Colonic mucosa (tissue), 4 donors: ENCODE measurements at regions not wholly inside any gene's neighbourhood (a gene's known extent, or its start where the extent isn't known, plus 50 kb on each side); places are given as distances from the start of the nearest gene placed in this dataset.

Source experiments
- DNase-seq: peaks from one replicate; pipeline ENCODE4 v3.0.0-alpha.2; 2020
- H3K27ac ChIP-seq: fragments of 200-600 bp; one replicate; pipeline ENCODE4 v1.8.0; 2021
- H3K27me3 ChIP-seq: fragments of 200-600 bp; one replicate; pipeline ENCODE4 v1.8.0; 2021
- H3K36me3 ChIP-seq: fragments of 200-600 bp; one replicate; pipeline ENCODE4 v1.8.0; 2021
- H3K4me1 ChIP-seq: fragments of 200-600 bp; one replicate; pipeline ENCODE4 v1.8.0; 2021; ENCODE audit warnings: mild to moderate bottlenecking
- H3K4me3 ChIP-seq: fragments of 200-600 bp; one replicate; pipeline ENCODE4 v1.8.0; 2021
- H3K9ac ChIP-seq, 2 donors: one replicate each; pipeline ENCODE4 v1.7.0; 2013; ENCODE audit warnings: control low read depth in 2 of 2, low read depth in 2 of 2, low read length in 2 of 2
- H3K9me3 ChIP-seq: fragments of 200-600 bp; one replicate; pipeline ENCODE4 v1.8.0; 2021
- CTCF ChIP-seq: fragments of 200-600 bp; IDR thresholded peaks from one replicate; pipeline ENCODE4 v1.8.0; 2022; ENCODE audit warnings: antibody characterized with exemption, mild to moderate bottlenecking
- intact Hi-C: fragments of 100-400 bp; cut with DNase I; formaldehyde crosslinking; loops from one replicate; pipeline ENCODE4 v1.14.1; 2022
- donor health status: healthy.
- donor health status: DM: no; HTN: no; CAD: no.
- donor health status: DM: no; HTN: no; CAD: no.

GRCh38 chr3:152662157-152662556, 172.8 kb upstream of the P2RY1 start:
- no peak overlapping the region for H3K27ac ChIP-seq
- H3K27me3 ChIP-seq = no peaks in the 10 kb centered on the region
- no peak overlapping the region for H3K4me3 ChIP-seq
- TF ChIP-seq CTCF = no peak
- no peak for DNase-seq
- no peaks in the 10 kb centered on the region for H3K4me1 ChIP-seq
- H3K9me3 ChIP-seq = no peaks in the 10 kb centered on the region
- H3K36me3 ChIP-seq = no peaks in the 10 kb centered on the region
- H3K9ac ChIP-seq = no peak overlapping the region
- intact Hi-C loops = no loop called here

DNA sequence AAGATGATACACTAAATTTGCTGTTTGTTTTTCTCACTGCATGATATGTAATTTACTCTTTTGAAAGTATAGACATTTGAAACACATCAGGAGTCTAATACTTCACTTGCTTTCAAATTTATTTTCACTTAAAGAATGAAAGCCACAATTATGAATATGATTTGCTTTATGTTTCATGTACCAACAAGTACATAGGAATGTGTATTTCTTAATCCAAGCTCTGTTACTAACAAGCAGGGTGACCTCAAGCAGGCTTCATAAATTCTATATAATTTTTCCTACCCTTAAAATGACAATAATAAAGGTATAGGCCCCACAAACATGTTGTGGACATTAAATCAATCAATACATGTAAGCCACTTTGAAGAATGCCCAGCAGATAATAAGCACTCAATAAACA, 170.2 kb upstream of the P2RY1 start:
- Histone ChIP-seq H3K4me3 (no peak overlapping the region), H3K4me1 (no peaks in the 10 kb centered on the region), H3K36me3 (no peaks in the 10 kb centered on the region), H3K9me3 (no peaks in the 10 kb centered on the region), H3K27ac (no peak overlapping the region), H3K9ac (no peak overlapping the region), H3K27me3 (no peaks in the 10 kb centered on the region)
- intact Hi-C loops = no loop called here
- no peak for TF ChIP-seq CTCF
- DNase-seq = no peak

DNA sequence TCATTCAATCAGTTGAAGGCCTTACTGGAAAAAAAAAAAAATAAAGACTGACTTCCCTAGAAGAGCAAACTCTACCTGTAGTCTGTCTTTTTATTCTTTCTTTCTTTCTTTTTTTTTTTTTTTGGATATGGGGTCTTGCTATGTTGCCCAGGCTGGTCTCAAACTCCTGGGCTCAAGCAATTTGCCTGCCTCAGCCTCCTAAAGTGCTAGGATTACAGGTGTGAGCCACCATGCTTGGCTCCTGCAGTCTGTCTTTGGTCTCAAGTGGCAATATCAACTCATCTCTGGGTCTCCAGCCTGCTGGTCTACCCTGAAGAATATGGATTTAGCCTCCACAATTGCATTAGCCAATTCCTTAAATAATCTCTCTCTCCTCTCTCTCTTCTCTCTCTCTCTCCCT, 167.7 kb upstream of the P2RY1 start:
- no peaks in the 10 kb centered on the region for H3K27me3 ChIP-seq
- H3K9me3 ChIP-seq = no peaks in the 10 kb centered on the region
- no peak for TF ChIP-seq CTCF
- H3K9ac ChIP-seq = no peak overlapping the region
- intact Hi-C loops = no loop called here
- no peak overlapping the region for H3K4me3 ChIP-seq
- H3K36me3 ChIP-seq = no peaks in the 10 kb centered on the region
- no peak for DNase-seq
- H3K27ac ChIP-seq = no peak overlapping the region
- no peaks in the 10 kb centered on the region for H3K4me1 ChIP-seq

- H3K36me3 ChIP-seq = no peaks in the 10 kb centered on the region
- no peak overlapping the region for H3K4me3 ChIP-seq
- no peaks in the 10 kb centered on the region for H3K4me1 ChIP-seq
- H3K9ac ChIP-seq = no peak overlapping the region
- H3K9me3 ChIP-seq = no peaks in the 10 kb centered on the region
- intact Hi-C loops = no loop called here
- no peak overlapping the region for H3K27ac ChIP-seq
- TF ChIP-seq CTCF = no peak
- DNase-seq = no peak
- no peaks in the 10 kb centered on the region for H3K27me3 ChIP-seq
Observed at GRCh38 chr3:152669560-152669959, 165.4 kb upstream of the P2RY1 start.

DNA sequence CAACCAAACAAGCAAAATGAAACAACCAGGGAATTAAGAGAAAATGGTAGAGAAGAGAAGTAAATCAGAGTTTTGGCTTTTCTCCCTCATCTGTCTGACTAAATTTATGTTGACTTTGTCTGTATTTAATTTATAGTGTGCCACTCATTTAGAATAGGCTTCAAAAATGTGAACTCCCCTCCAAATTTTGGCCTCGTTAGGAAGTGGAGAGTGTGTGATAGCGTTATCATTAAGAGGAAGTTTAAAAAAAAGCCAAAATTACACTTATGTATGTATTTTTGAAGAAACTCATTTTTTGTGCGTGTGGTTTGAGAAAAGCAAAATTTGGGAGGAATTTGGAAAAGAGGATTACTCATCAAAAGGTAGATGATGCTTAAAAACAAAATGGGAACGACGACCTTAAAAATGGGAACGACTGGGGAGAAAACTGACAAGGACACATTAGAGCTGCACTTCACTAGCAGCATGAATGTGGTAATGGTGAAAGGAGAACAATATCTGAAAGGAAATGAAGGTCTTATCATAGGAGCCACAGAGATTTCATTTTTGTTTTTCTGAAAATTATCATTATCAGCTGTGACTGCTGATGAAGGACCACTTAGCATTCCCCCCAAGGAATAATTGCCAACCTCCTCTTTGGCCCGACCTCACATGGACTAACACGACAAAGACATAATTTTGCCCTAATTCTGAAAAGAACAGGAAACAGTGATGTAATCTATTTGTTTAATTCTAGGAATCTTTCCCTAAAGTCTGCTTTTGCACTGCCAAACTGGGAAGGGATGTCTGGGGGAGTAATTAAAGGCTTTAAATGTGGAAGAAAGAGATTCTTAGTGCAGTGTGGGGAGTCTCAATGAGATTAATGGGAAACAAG, 163.2 kb upstream of the P2RY1 start:
- Histone ChIP-seq H3K9me3 (no peaks in the 10 kb centered on the region), H3K27me3 (no peaks in the 10 kb centered on the region), H3K4me3 (no peak overlapping the region), H3K27ac (no peak overlapping the region), H3K4me1 (no peaks in the 10 kb centered on the region), H3K36me3 (no peaks in the 10 kb centered on the region), H3K9ac (no peak overlapping the region)
- no peak for TF ChIP-seq CTCF
- DNase-seq = no peak
- intact Hi-C loops = no loop called here
